ENCODE measurements at regions not wholly inside any gene's neighbourhood (a gene's known extent, or its start where the extent isn't known, plus 50 kb on each side); places are given as distances from the start of the nearest gene placed in this dataset.

GRCh38 chr16:79726902-79727301 is 126.4 kb upstream of the MAF start:
- Mint-ChIP-seq H3K27me3 (ENCODE audit: low read depth) (peaks cover 1% of the 10 kb centered on the region), H3K4me1 (ENCODE audit: low read depth) (no peaks in the 10 kb centered on the region), H3K9me3 (ENCODE audit: insufficient read depth) (peaks cover 7% of the 10 kb centered on the region), H3K27ac (no peak overlapping the region), H3K4me3 (no peak overlapping the region), H3K36me3 (ENCODE audit: low read depth) (no peaks in the 10 kb centered on the region)
- ChIA-PET CTCF (no interaction called here), POLR2A (no interaction called here)
- DNase-seq (no peak), ATAC-seq (no peak)

- no peak for ATAC-seq
- no peak for DNase-seq
- Mint-ChIP-seq H3K4me3 (no peak overlapping the region), H3K9me3 (ENCODE audit: insufficient read depth) (peaks cover 7% of the 10 kb centered on the region), H3K36me3 (ENCODE audit: low read depth) (no peaks in the 10 kb centered on the region), H3K27me3 (ENCODE audit: low read depth) (no peaks in the 10 kb centered on the region), H3K4me1 (ENCODE audit: low read depth) (no peaks in the 10 kb centered on the region), H3K27ac (no peak overlapping the region)
- ChIA-PET POLR2A (no interaction called here), CTCF (no interaction called here)
Observed at GRCh38 chr16:79725051-79725450, 124.5 kb upstream of the MAF start.

- ATAC-seq (no peak), DNase-seq (no peak)
- Mint-ChIP-seq H3K27me3 (ENCODE audit: low read depth) (no peaks in the 10 kb centered on the region), H3K4me3 (no peak overlapping the region), H3K27ac (no peak overlapping the region), H3K4me1 (ENCODE audit: low read depth) (no peaks in the 10 kb centered on the region), H3K9me3 (ENCODE audit: insufficient read depth) (peaks cover 7% of the 10 kb centered on the region), H3K36me3 (ENCODE audit: low read depth) (no peaks in the 10 kb centered on the region)
- ChIA-PET CTCF (no interaction called here), POLR2A (no interaction called here)
Observed at GRCh38 chr16:79723583-79724168, 123.1 kb upstream of the MAF start.

GRCh38 chr16:79721270-79721669 is 120.7 kb upstream of the MAF start:
- H3K27me3 Mint-ChIP-seq (ENCODE audit: low read depth) = no peaks in the 10 kb centered on the region
- H3K9me3 Mint-ChIP-seq (ENCODE audit: insufficient read depth) = peaks cover 2% of the 10 kb centered on the region
- H3K36me3 Mint-ChIP-seq (ENCODE audit: low read depth) = no peaks in the 10 kb centered on the region
- ATAC-seq (no peak), DNase-seq (no peak)
- POLR2A ChIA-PET = no interaction called here
- no peak overlapping the region for H3K27ac Mint-ChIP-seq
- H3K4me1 Mint-ChIP-seq (ENCODE audit: low read depth) = no peaks in the 10 kb centered on the region
- no peak overlapping the region for H3K4me3 Mint-ChIP-seq
- CTCF ChIA-PET = no interaction called here

GRCh38 chr16:79717333-79718137 is 117.0 kb upstream of the MAF start:
- no peaks in the 10 kb centered on the region for H3K9me3 Mint-ChIP-seq (ENCODE audit: insufficient read depth)
- H3K27me3 Mint-ChIP-seq (ENCODE audit: low read depth) = peaks cover 2% of the 10 kb centered on the region
- ATAC-seq = no peak
- no peaks in the 10 kb centered on the region for H3K36me3 Mint-ChIP-seq (ENCODE audit: low read depth)
- no peaks in the 10 kb centered on the region for H3K4me1 Mint-ChIP-seq (ENCODE audit: low read depth)
- H3K27ac Mint-ChIP-seq = no peak overlapping the region
- H3K4me3 Mint-ChIP-seq = no peak overlapping the region
- POLR2A ChIA-PET = no interaction called here
- DNase-seq = no peak
- CTCF ChIA-PET = no interaction called here

- H3K4me1 Mint-ChIP-seq (ENCODE audit: low read depth) = no peaks in the 10 kb centered on the region
- H3K27ac Mint-ChIP-seq = no peak overlapping the region
- ChIA-PET POLR2A (no interaction called here), CTCF (no interaction called here)
- no peaks in the 10 kb centered on the region for H3K36me3 Mint-ChIP-seq (ENCODE audit: low read depth)
- ATAC-seq (no peak), DNase-seq (no peak)
- H3K27me3 Mint-ChIP-seq (ENCODE audit: low read depth) = peaks cover 2% of the 10 kb centered on the region
- H3K9me3 Mint-ChIP-seq (ENCODE audit: insufficient read depth) = no peaks in the 10 kb centered on the region
- no peak overlapping the region for H3K4me3 Mint-ChIP-seq
Observed at GRCh38 chr16:79716645-79717332, 116.3 kb upstream of the MAF start.

- H3K36me3 Mint-ChIP-seq (ENCODE audit: low read depth) = no peaks in the 10 kb centered on the region
- no peaks in the 10 kb centered on the region for H3K9me3 Mint-ChIP-seq (ENCODE audit: insufficient read depth)
- ATAC-seq (no peak), DNase-seq (no peak)
- H3K4me3 Mint-ChIP-seq = no peak overlapping the region
- POLR2A ChIA-PET = no interaction called here
- no peak overlapping the region for H3K27ac Mint-ChIP-seq
- peaks cover 2% of the 10 kb centered on the region for H3K27me3 Mint-ChIP-seq (ENCODE audit: low read depth)
- CTCF ChIA-PET = no interaction called here
- H3K4me1 Mint-ChIP-seq (ENCODE audit: low read depth) = no peaks in the 10 kb centered on the region
Observed at GRCh38 chr16:79715061-79715460, 114.5 kb upstream of the MAF start.

GRCh38 chr16:79714440-79714839 is 113.9 kb upstream of the MAF start:
- no peak for DNase-seq
- Mint-ChIP-seq H3K4me3 (no peak overlapping the region), H3K27ac (no peak overlapping the region), H3K27me3 (ENCODE audit: low read depth) (peaks cover 2% of the 10 kb centered on the region), H3K4me1 (ENCODE audit: low read depth) (no peaks in the 10 kb centered on the region), H3K36me3 (ENCODE audit: low read depth) (no peaks in the 10 kb centered on the region), H3K9me3 (ENCODE audit: insufficient read depth) (no peaks in the 10 kb centered on the region)
- no peak for ATAC-seq
- ChIA-PET CTCF (no interaction called here), POLR2A (no interaction called here)

GRCh38 chr16:79713609-79714309 is 113.2 kb upstream of the MAF start:
- peaks cover 2% of the 10 kb centered on the region for H3K27me3 Mint-ChIP-seq (ENCODE audit: low read depth)
- ATAC-seq (no peak), DNase-seq (no peak)
- ChIA-PET CTCF (no interaction called here), POLR2A (interaction anchor here (0.6 kb wide), 1 partner anchor 705 kb away, joined by 3 read pairs; no protein-coding TSS in a partner anchor)
- no peak overlapping the region for H3K27ac Mint-ChIP-seq
- no peaks in the 10 kb centered on the region for H3K4me1 Mint-ChIP-seq (ENCODE audit: low read depth)
- H3K36me3 Mint-ChIP-seq (ENCODE audit: low read depth) = no peaks in the 10 kb centered on the region
- H3K9me3 Mint-ChIP-seq (ENCODE audit: insufficient read depth) = no peaks in the 10 kb centered on the region
- H3K4me3 Mint-ChIP-seq = no peak overlapping the region

- CTCF ChIA-PET = no interaction called here
- Mint-ChIP-seq H3K27ac (no peak overlapping the region), H3K4me3 (no peak overlapping the region), H3K27me3 (ENCODE audit: low read depth) (peaks cover 2% of the 10 kb centered on the region), H3K4me1 (ENCODE audit: low read depth) (no peaks in the 10 kb centered on the region), H3K36me3 (ENCODE audit: low read depth) (no peaks in the 10 kb centered on the region), H3K9me3 (ENCODE audit: insufficient read depth) (no peaks in the 10 kb centered on the region)
- POLR2A ChIA-PET = no interaction called here
- DNase-seq (no peak), ATAC-seq (no peak)
Observed at GRCh38 chr16:79712276-79712675, 111.7 kb upstream of the MAF start.

GRCh38 chr16:79707876-79708275 is 107.3 kb upstream of the MAF start:
- Mint-ChIP-seq H3K27me3 (ENCODE audit: low read depth) (no peaks in the 10 kb centered on the region), H3K4me3 (no peak overlapping the region), H3K27ac (no peak overlapping the region), H3K4me1 (ENCODE audit: low read depth) (no peaks in the 10 kb centered on the region), H3K36me3 (ENCODE audit: low read depth) (no peaks in the 10 kb centered on the region), H3K9me3 (ENCODE audit: insufficient read depth) (no peaks in the 10 kb centered on the region)
- CTCF ChIA-PET = no interaction called here
- DNase-seq (no peak), ATAC-seq (no peak)
- POLR2A ChIA-PET = no interaction called here

GRCh38 chr16:79703066-79703465 is 102.5 kb upstream of the MAF start:
- DNase-seq = no peak
- Mint-ChIP-seq H3K4me3 (no peak overlapping the region), H3K4me1 (ENCODE audit: low read depth) (no peaks in the 10 kb centered on the region), H3K27ac (no peak overlapping the region), H3K9me3 (ENCODE audit: insufficient read depth) (no peaks in the 10 kb centered on the region), H3K27me3 (ENCODE audit: low read depth) (no peaks in the 10 kb centered on the region), H3K36me3 (ENCODE audit: low read depth) (no peaks in the 10 kb centered on the region)
- CTCF ChIA-PET = no interaction called here
- no peak for ATAC-seq
- POLR2A ChIA-PET = no interaction called here
